ENCODE measurements at regions not wholly inside any gene's neighbourhood (a gene's known extent, or its start where the extent isn't known, plus 50 kb on each side); places are given as distances from the start of the nearest gene placed in this dataset.

GRCh38 chr22:27179161-27179560 lies 521.8 kb downstream of the MIAT start:
- no peak for DNase-seq (ENCODE audit: low spot score)

GRCh38 chr22:27181537-27181936 lies 524.1 kb downstream of the MIAT start:
- no peak for DNase-seq (ENCODE audit: low spot score)

- DNase-seq (ENCODE audit: low spot score): no peak
Observed at GRCh38 chr22:27183474-27183873, 526.1 kb downstream of the MIAT start.

- DNase-seq (ENCODE audit: low spot score): no peak
Observed at GRCh38 chr22:27185099-27185709, 527.8 kb downstream of the MIAT start.

GRCh38 chr22:27185760-27186302 lies 528.4 kb downstream of the MIAT start:
- DNase-seq (ENCODE audit: low spot score): no peak

GRCh38 chr22:27186643-27187042 lies 529.3 kb downstream of the MIAT start:
- no peak for DNase-seq (ENCODE audit: low spot score)

GRCh38 chr22:27192135-27192829 lies 534.9 kb downstream of the MIAT start:
- DNase-seq (ENCODE audit: low spot score): no peak

- DNase-seq (ENCODE audit: low spot score): no peak
Observed at GRCh38 chr22:27193215-27193614, 535.8 kb downstream of the MIAT start.

GRCh38 chr22:27193636-27194035 lies 536.2 kb downstream of the MIAT start:
- DNase-seq (ENCODE audit: low spot score): no peak

GRCh38 chr22:27194096-27194748 lies 536.8 kb downstream of the MIAT start:
- no peak for DNase-seq (ENCODE audit: low spot score)

GRCh38 chr22:27195094-27195493 lies 537.7 kb downstream of the MIAT start:
- no peak for DNase-seq (ENCODE audit: low spot score)

GRCh38 chr22:27195494-27195893 lies 538.1 kb downstream of the MIAT start:
- no peak for DNase-seq (ENCODE audit: low spot score)

GRCh38 chr22:27196606-27197005 lies 539.2 kb downstream of the MIAT start:
- DNase-seq (ENCODE audit: low spot score): no peak

GRCh38 chr22:27197052-27197451 lies 539.7 kb downstream of the MIAT start:
- DNase-seq (ENCODE audit: low spot score): no peak

GRCh38 chr22:27197618-27198017 lies 540.2 kb downstream of the MIAT start:
- peak; percentile 52 for DNase-seq (ENCODE audit: low spot score)

- DNase-seq (ENCODE audit: low spot score): no peak
Observed at GRCh38 chr22:27198518-27199035, 541.2 kb downstream of the MIAT start.

GRCh38 chr22:27199354-27199753 lies 542.0 kb downstream of the MIAT start:
- DNase-seq (ENCODE audit: low spot score): no peak

GRCh38 chr22:27201276-27201675 lies 543.9 kb downstream of the MIAT start:
- DNase-seq (ENCODE audit: low spot score): no peak

- DNase-seq (ENCODE audit: low spot score): no peak
Observed at GRCh38 chr22:27201741-27202140, 544.4 kb downstream of the MIAT start.

GRCh38 chr22:27203276-27203660 lies 545.9 kb downstream of the MIAT start:
- DNase-seq (ENCODE audit: low spot score): no peak

GRCh38 chr22:27204280-27204679 lies 546.9 kb downstream of the MIAT start:
- DNase-seq (ENCODE audit: low spot score): no peak

- no peak for DNase-seq (ENCODE audit: low spot score)
Observed at GRCh38 chr22:27204817-27205216, 547.4 kb downstream of the MIAT start.
